Left renal pelvis (tissue), 4 donors: ENCODE measurements at regions not wholly inside any gene's neighbourhood (a gene's known extent, or its start where the extent isn't known, plus 50 kb on each side); places are given as distances from the start of the nearest gene placed in this dataset.
"Not testable (repeated sequence)": the region's sequence is repeated elsewhere in the genome, so short reads cannot be mapped to it uniquely, and the experiment has no call there.

Experiments used
- DNase-seq, 4 donors: peaks; one replicate each; pipeline ENCODE4 v3.0.0-alpha.2; 2013; ENCODE audit warnings: low read depth in 4 of 4, low spot score in 3 of 4

GRCh38 chr2:140178234-140178633, 1398.0 kb upstream of the NXPH2 start:
- DNase-seq = peak in 1 of 4 donors; percentile 7

GRCh38 chr2:140177086-140177485, 1396.9 kb upstream of the NXPH2 start:
- no peak for DNase-seq

GRCh38 chr2:140173790-140174189, 1393.6 kb upstream of the NXPH2 start:
- no peak for DNase-seq

- DNase-seq = no peak
Observed at GRCh38 chr2:140164449-140164848, 1384.3 kb upstream of the NXPH2 start.

GRCh38 chr2:140158259-140158658, 1378.1 kb upstream of the NXPH2 start:
- no peak for DNase-seq

- no peak for DNase-seq
Observed at GRCh38 chr2:140157816-140158215, 1377.6 kb upstream of the NXPH2 start.

- DNase-seq = no peak
Observed at GRCh38 chr2:140154706-140155105, 1374.5 kb upstream of the NXPH2 start.

- no peak for DNase-seq
Observed at GRCh38 chr2:140154271-140154670, 1374.1 kb upstream of the NXPH2 start.

GRCh38 chr2:140144611-140145010, 1364.4 kb upstream of the NXPH2 start:
- DNase-seq = no peak

GRCh38 chr2:140138736-140139135, 1358.5 kb upstream of the NXPH2 start:
- DNase-seq = no peak

GRCh38 chr2:140136861-140137260, 1356.7 kb upstream of the NXPH2 start:
- DNase-seq = no peak

- DNase-seq = no peak
Observed at GRCh38 chr2:140136366-140136765, 1356.2 kb upstream of the NXPH2 start.

GRCh38 chr2:140128909-140129308, 1348.7 kb upstream of the NXPH2 start:
- DNase-seq = no peak

GRCh38 chr2:140122001-140122400, 1341.8 kb upstream of the NXPH2 start:
- no peak for DNase-seq

- peak; percentile 46 to 77 (median 68) for DNase-seq
Observed at GRCh38 chr2:140117386-140117785, 1337.2 kb upstream of the NXPH2 start.

- no peak for DNase-seq
Observed at GRCh38 chr2:140108706-140109475, 1328.7 kb upstream of the NXPH2 start.

GRCh38 chr2:140091926-140092325, 1311.7 kb upstream of the NXPH2 start:
- no peak for DNase-seq

- DNase-seq = no peak
Observed at GRCh38 chr2:140086964-140087363, 1306.8 kb upstream of the NXPH2 start.

- peak in 1 of 4 donors; percentile 4 for DNase-seq
Observed at GRCh38 chr2:140085674-140086073, 1305.5 kb upstream of the NXPH2 start.

- DNase-seq = no peak
Observed at GRCh38 chr2:140079038-140079437, 1298.8 kb upstream of the NXPH2 start.

GRCh38 chr2:140076164-140076563, 1296.0 kb upstream of the NXPH2 start:
- DNase-seq = no peak

- not testable (repeated sequence) for DNase-seq
Observed at GRCh38 chr2:140073763-140074162, 1293.6 kb upstream of the NXPH2 start.

- no peak for DNase-seq
Observed at GRCh38 chr2:140067661-140068060, 1287.5 kb upstream of the NXPH2 start.
